ENCODE measurements at regions not wholly inside any gene's neighbourhood (a gene's known extent, or its start where the extent isn't known, plus 50 kb on each side); places are given as distances from the start of the nearest gene placed in this dataset.

DNA sequence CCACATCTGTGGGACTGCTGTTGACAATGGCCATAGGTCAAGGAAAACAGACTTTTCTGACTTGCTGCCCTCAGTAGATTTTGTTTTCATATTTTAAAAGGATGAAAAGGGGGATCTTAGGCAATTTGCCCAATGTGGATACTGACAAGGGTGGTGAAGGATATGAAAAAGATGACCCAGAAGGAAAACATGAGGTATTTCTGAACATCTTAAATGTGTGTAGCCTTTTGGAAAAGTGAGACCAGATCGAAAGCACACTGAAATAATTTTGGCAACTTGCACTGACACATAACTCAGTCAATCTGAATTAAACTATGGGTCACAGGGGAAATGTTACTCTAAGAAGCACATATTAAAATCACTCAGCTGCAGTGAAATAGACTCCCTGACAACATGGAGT is 1793.0 kb upstream of the ACO1 start:
- TF ChIP-seq, protein P1, sequence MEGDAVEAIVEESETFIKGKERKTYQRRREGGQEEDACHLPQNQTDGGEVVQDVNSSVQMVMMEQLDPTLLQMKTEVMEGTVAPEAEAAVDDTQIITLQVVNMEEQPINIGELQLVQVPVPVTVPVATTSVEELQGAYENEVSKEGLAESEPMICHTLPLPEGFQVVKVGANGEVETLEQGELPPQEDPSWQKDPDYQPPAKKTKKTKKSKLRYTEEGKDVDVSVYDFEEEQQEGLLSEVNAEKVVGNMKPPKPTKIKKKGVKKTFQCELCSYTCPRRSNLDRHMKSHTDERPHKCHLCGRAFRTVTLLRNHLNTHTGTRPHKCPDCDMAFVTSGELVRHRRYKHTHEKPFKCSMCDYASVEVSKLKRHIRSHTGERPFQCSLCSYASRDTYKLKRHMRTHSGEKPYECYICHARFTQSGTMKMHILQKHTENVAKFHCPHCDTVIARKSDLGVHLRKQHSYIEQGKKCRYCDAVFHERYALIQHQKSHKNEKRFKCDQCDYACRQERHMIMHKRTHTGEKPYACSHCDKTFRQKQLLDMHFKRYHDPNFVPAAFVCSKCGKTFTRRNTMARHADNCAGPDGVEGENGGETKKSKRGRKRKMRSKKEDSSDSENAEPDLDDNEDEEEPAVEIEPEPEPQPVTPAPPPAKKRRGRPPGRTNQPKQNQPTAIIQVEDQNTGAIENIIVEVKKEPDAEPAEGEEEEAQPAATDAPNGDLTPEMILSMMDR (IDR thresholded peaks at IDR 0.05; ENCODE audit: low read length): no peak
- TF ChIP-seq EZH2phosphoT487 (IDR thresholded peaks at IDR 0.05; ENCODE audit: low read length): no peak
